ENCODE measurements at regions not wholly inside any gene's neighbourhood (a gene's known extent, or its start where the extent isn't known, plus 50 kb on each side); places are given as distances from the start of the nearest gene placed in this dataset.

DNA sequence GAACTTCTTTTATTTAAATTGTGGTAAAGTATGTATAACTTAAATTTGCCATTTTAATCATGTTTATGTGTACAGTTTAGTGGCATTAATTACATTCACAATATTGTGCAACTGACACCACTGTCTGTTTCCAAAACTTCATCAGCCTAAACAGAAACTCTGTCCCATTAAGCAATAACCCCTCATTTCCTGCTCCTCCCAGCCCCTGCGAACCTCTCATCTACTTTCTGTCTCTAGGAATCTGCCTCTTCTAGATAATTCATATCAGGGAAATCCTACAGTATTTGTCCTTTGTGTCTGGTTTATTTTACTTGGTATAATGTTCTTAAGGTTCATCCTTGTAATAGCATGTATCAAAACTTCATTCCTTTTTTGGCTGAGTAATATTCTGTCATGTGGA lies 75.1 kb downstream of the BOLA3 start:
- Histone ChIP-seq H3K36me3 (no peaks in the 10 kb centered on the region), H3K27me3 (no peaks in the 10 kb centered on the region), H3K4me3 (no peak overlapping the region), H3K27ac (no peak overlapping the region), H3K9me3 (no peaks in the 10 kb centered on the region), H3K4me1 (no peaks in the 10 kb centered on the region)
- no peak for DNase-seq
- intact Hi-C loops (cut with DNase I; ENCODE audit: low total_unique reads) = no loop called here
- no peak for TF ChIP-seq CTCF (IDR thresholded peaks at IDR 0.05)

- no peaks in the 10 kb centered on the region for H3K27me3 ChIP-seq
- no peak for DNase-seq
Observed at GRCh38 chr2:74074487-74074886, 73.2 kb downstream of the BOLA3 start.

GRCh38 chr2:74076074-74076470 lies 71.6 kb downstream of the BOLA3 start:
- peaks cover 0 to 8% (median 3%) of the 10 kb centered on the region in 3 donors for H3K36me3 ChIP-seq
- no peaks in the 10 kb centered on the region for H3K27me3 ChIP-seq
- intact Hi-C loops (cut with DNase I; ENCODE audit: low total_unique reads) = no loop called here
- H3K4me3 ChIP-seq = no peak overlapping the region
- H3K9me3 ChIP-seq = no peaks in the 10 kb centered on the region
- H3K4me1 ChIP-seq = no peaks in the 10 kb centered on the region
- TF ChIP-seq CTCF (IDR thresholded peaks at IDR 0.05) = no peak
- H3K27ac ChIP-seq = no peak overlapping the region
- DNase-seq = no peak

More at GRCh38 chr2:74074487-74074886, 73.2 kb downstream of the BOLA3 start:
- no peak overlapping the region for H3K27ac ChIP-seq
- intact Hi-C loops (cut with DNase I; ENCODE audit: low total_unique reads) = no loop called here
- TF ChIP-seq CTCF (IDR thresholded peaks at IDR 0.05) = no peak
- no peaks in the 10 kb centered on the region for H3K9me3 ChIP-seq
- no peak overlapping the region for H3K4me3 ChIP-seq
- no peaks in the 10 kb centered on the region for H3K36me3 ChIP-seq
- no peaks in the 10 kb centered on the region for H3K4me1 ChIP-seq

DNA sequence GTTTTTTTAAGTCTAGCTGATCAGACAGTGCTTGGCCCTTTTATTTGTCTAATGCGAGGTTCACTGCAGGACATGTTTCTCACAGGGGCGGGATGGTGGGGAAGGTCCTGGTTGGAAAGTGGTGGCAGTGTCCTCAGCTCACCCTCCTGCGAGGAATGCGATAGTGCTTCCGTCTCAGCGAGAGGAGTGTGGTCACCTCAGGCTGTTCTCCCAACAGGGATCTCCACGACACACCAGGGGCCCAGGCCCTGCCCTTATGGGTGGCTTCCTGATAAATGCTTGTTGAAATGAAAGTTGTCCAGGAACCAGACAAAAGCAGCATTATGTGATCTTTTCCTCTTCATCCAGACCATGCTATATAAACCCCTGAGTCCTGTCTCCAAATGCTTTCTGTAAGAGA lies 70.1 kb downstream of the BOLA3 start:
- H3K27me3 ChIP-seq = no peaks in the 10 kb centered on the region
- DNase-seq = no peak
- no peak for TF ChIP-seq CTCF (IDR thresholded peaks at IDR 0.05)
- no peaks in the 10 kb centered on the region for H3K9me3 ChIP-seq
- H3K4me3 ChIP-seq = no peak overlapping the region
- no peaks in the 10 kb centered on the region for H3K4me1 ChIP-seq
- intact Hi-C loops (cut with DNase I; ENCODE audit: low total_unique reads) = no loop called here
- no peak overlapping the region for H3K27ac ChIP-seq
- peaks cover 0 to 20% (median 7%) of the 10 kb centered on the region in 3 donors for H3K36me3 ChIP-seq

DNA sequence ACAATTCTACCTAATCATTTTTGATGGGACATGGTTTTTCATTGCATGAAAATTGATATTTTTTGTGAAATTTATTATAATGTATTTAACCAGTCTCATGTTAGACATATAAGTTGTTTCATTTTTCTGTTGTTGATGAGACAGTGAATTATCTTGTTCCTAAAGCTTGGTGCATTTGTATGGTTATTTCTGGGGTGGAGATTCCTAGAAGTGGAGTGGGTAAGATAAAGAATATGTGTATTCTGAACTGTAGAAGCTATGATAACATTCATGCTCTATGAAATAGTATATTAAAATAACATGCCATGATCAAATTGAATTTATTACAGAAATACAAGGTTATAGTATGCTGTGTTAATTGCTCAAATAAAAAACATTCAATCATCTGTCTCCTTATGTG lies 69.2 kb downstream of the BOLA3 start:
- no peaks in the 10 kb centered on the region for H3K27me3 ChIP-seq
- no peak overlapping the region for H3K4me3 ChIP-seq
- H3K4me1 ChIP-seq = no peaks in the 10 kb centered on the region
- DNase-seq = no peak
- no peaks in the 10 kb centered on the region for H3K9me3 ChIP-seq
- H3K36me3 ChIP-seq = peaks cover 4 to 29% (median 7%) of the 10 kb centered on the region in 3 donors
- no peak overlapping the region for H3K27ac ChIP-seq
- TF ChIP-seq CTCF (IDR thresholded peaks at IDR 0.05) = no peak
- intact Hi-C loops (cut with DNase I; ENCODE audit: low total_unique reads) = no loop called here
